Mesenchymal stem cell (in vitro differentiated cells and primary cell): ENCODE measurements at regions not wholly inside any gene's neighbourhood (a gene's known extent, or its start where the extent isn't known, plus 50 kb on each side); places are given as distances from the start of the nearest gene placed in this dataset.
A peak's percentile ranks its signal among the peaks of the same experiment; 100 is the strongest.

ENCODE experiments used
- DNase-seq: peaks from one replicate; pipeline ENCODE4 v3.0.0-alpha.2; 2013
- H2AFZ ChIP-seq: one replicate; pipeline ENCODE4 v1.6.1; 2013; ENCODE audit warnings: low read depth, mild to moderate bottlenecking, control low read depth, inconsistent platforms, low read length, moderate library complexity
- H2AK5ac ChIP-seq: 2 replicates; pipeline ENCODE4 v1.6.1; 2013; ENCODE audit warnings: low read length, moderate library complexity, mild to moderate bottlenecking, inconsistent platforms; ENCODE audit not compliant: severe bottlenecking
- H2BK120ac ChIP-seq: one replicate; pipeline ENCODE4 v1.6.1; 2013; ENCODE audit warnings: low read depth, mild to moderate bottlenecking, inconsistent platforms, low read length, moderate library complexity
- H2BK12ac ChIP-seq, 2 experiments: one replicate each; pipeline ENCODE4 v1.6.1; 2013; ENCODE audit warnings: inconsistent platforms in 2 of 2, low read length in 2 of 2, mild to moderate bottlenecking in 2 of 2, moderate library complexity in 2 of 2, control low read depth in 1 of 2
- H2BK15ac ChIP-seq: one replicate; pipeline ENCODE4 v1.6.1; 2013; ENCODE audit warnings: mild to moderate bottlenecking, low read depth, inconsistent platforms; ENCODE audit not compliant: poor library complexity, severe bottlenecking
- H2BK5ac ChIP-seq: 2 replicates; pipeline ENCODE4 v1.6.1; 2013; ENCODE audit warnings: low read depth, mild to moderate bottlenecking, low read length, control low read depth, inconsistent platforms; ENCODE audit not compliant: poor library complexity, severe bottlenecking
- H3K14ac ChIP-seq, 2 experiments: one replicate each; pipeline ENCODE4 v1.6.1; 2013; ENCODE audit warnings: inconsistent platforms in 2 of 2, low read length in 2 of 2, control low read depth in 1 of 2, mild to moderate bottlenecking in 1 of 2, moderate library complexity in 1 of 2
- H3K18ac ChIP-seq, 2 experiments: one replicate each; pipeline ENCODE4 v1.6.1; 2013; ENCODE audit warnings: inconsistent platforms in 2 of 2, low read length in 2 of 2, control low read depth in 1 of 2, low read depth in 1 of 2, mild to moderate bottlenecking in 1 of 2
- H3K23ac ChIP-seq, 2 experiments: one replicate each; pipeline ENCODE4 v1.6.1; 2013; ENCODE audit warnings: inconsistent platforms in 2 of 2, low read length in 2 of 2, mild to moderate bottlenecking in 2 of 2, moderate library complexity in 2 of 2, control low read depth in 1 of 2
- H3K27ac ChIP-seq: 2 replicates; pipeline ENCODE4 v1.5.1; 2013; ENCODE audit warnings: mild to moderate bottlenecking, moderate library complexity, low read length, control low read depth, inconsistent platforms; ENCODE audit not compliant: poor library complexity, severe bottlenecking
- H3K27me3 ChIP-seq, 2 experiments: 2 replicates each; pipeline versions ENCODE4 v1.6.1 to v1.7.0; 2013; ENCODE audit warnings: low read length in 2 of 2, mild to moderate bottlenecking in 2 of 2, moderate library complexity in 2 of 2, control low read depth in 1 of 2, inconsistent platforms in 1 of 2; ENCODE audit not compliant: control insufficient read depth in 1 of 2, insufficient read depth in 1 of 2
- H3K36me3 ChIP-seq, 2 experiments: 2 replicates each; pipeline versions ENCODE4 v1.6.1 to v1.7.0; 2013; ENCODE audit warnings: low read length in 2 of 2, control low read depth in 1 of 2, inconsistent platforms in 1 of 2, low read depth in 1 of 2, mild to moderate bottlenecking in 1 of 2; ENCODE audit not compliant: insufficient read depth in 2 of 2, control insufficient read depth in 1 of 2
- H3K4ac ChIP-seq, 2 experiments: one replicate each; pipeline ENCODE4 v1.6.1; 2013; ENCODE audit warnings: inconsistent platforms in 2 of 2, low read length in 2 of 2, mild to moderate bottlenecking in 2 of 2, moderate library complexity in 2 of 2, control low read depth in 1 of 2, low read depth in 1 of 2
- H3K4me1 ChIP-seq: 2 replicates; pipeline ENCODE4 v1.6.1; 2013; ENCODE audit warnings: low read depth, low read length, control low read depth; ENCODE audit not compliant: control insufficient read depth, insufficient read depth
- H3K4me2 ChIP-seq: 2 replicates; pipeline ENCODE4 v1.6.1; 2013; ENCODE audit warnings: low read length, mild to moderate bottlenecking, inconsistent platforms; ENCODE audit not compliant: poor library complexity, severe bottlenecking
- H3K4me3 ChIP-seq, 2 experiments: 2 replicates each; pipeline versions ENCODE4 v1.5.1 to v1.7.0; 2013; ENCODE audit warnings: low read length in 2 of 2, mild to moderate bottlenecking in 2 of 2, control low read depth in 1 of 2, low read depth in 1 of 2; ENCODE audit not compliant: insufficient read depth in 1 of 2
- H3K79me1 ChIP-seq: replicated peaks from 2 replicates; pipeline ENCODE4 v1.6.1; 2013; ENCODE audit warnings: mild to moderate bottlenecking, control low read depth, low read length, inconsistent platforms; ENCODE audit not compliant: poor library complexity, severe bottlenecking
- H3K9ac ChIP-seq: 2 replicates; pipeline ENCODE4 v1.7.0; 2013; ENCODE audit warnings: mild to moderate bottlenecking, low read length, moderate library complexity
- H3K9me3 ChIP-seq: 2 replicates; pipeline ENCODE4 v1.7.0; 2013; ENCODE audit warnings: mild to moderate bottlenecking, low read length; ENCODE audit not compliant: control insufficient read depth
- H4K8ac ChIP-seq: one replicate; pipeline ENCODE4 v1.6.1; 2013; ENCODE audit warnings: inconsistent platforms, mild to moderate bottlenecking, low read length, moderate library complexity
- H4K91ac ChIP-seq: one replicate; pipeline ENCODE4 v1.6.1; 2013; ENCODE audit warnings: mild to moderate bottlenecking, low read length, inconsistent platforms
- WGBS: methylation state at CpG from one replicate; pipeline ENCODE4 v1.1.7; 2013; ENCODE audit warnings: mixed read lengths; 5-methylcytosine and 5-hydroxymethylcytosine counted together

DNA sequence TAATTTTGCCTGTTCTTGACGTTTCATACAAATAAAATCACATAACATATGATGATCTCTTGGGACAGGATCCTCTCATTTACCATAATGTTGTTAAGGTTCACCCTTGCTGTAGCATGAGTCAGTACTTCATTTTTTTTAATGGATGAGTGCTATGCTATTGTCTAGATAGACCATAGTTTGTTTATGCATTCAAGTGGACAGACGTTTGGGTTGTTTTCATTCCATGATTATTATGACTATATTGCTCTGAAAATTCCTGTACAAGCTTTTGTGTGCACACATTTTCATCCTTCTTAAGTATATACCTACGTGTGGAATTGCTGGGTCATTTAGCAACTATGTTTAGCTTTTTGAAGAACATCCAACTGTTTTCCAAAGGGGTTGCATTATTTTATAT lies 325.6 kb upstream of the TMEM132C start:
- H3K79me1 ChIP-seq: no peaks in the 10 kb centered on the region
- no peak overlapping the region for H3K9ac ChIP-seq
- no peak overlapping the region for H4K8ac ChIP-seq
- H3K27ac ChIP-seq: no peak overlapping the region
- no peak overlapping the region for H3K4ac ChIP-seq
- no CpG with 5 or more reads among the region's 3 CpGs for WGBS
- no peak overlapping the region for H3K4me3 ChIP-seq
- H3K23ac ChIP-seq: no peak overlapping the region
- no peaks in the 10 kb centered on the region for H3K36me3 ChIP-seq
- H2AK5ac ChIP-seq: no peak overlapping the region
- no peak overlapping the region for H3K14ac ChIP-seq
- peaks cover 0 to 11% of the 10 kb centered on the region in 2 experiments for H3K27me3 ChIP-seq
- no peak overlapping the region for H2BK12ac ChIP-seq
- H2BK5ac ChIP-seq: no peak overlapping the region
- H3K4me1 ChIP-seq: no peaks in the 10 kb centered on the region
- no peak overlapping the region for H2BK15ac ChIP-seq
- H3K9me3 ChIP-seq: no peaks in the 10 kb centered on the region
- H2BK120ac ChIP-seq: no peak overlapping the region
- H4K91ac ChIP-seq: no peak overlapping the region
- H2AFZ ChIP-seq: no peak overlapping the region
- DNase-seq: no peak
- no peak overlapping the region for H3K18ac ChIP-seq
- H3K4me2 ChIP-seq: no peak overlapping the region

DNA sequence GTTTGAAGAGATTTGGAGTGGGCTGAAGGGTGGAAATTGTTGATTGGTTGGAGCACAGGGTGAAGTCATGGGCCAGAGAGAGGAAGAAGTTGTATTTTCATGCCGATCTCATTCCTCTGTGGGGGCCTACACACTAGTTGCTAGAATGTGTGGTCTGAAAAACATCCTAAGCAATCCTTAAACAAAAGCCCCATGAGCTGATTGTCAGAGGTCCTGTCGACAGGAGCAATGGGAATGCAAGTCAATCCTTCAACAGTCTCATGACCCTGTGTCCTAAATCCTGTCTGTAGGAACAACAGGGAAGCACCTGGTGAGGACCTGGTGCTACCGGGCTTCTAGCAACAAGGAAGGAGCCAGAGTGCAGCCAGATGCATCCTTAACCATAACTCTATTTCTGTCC lies 324.0 kb upstream of the TMEM132C start:
- Histone ChIP-seq H3K27me3 (peaks cover 0 to 11% of the 10 kb centered on the region in 2 experiments), H4K8ac (no peak overlapping the region)

DNA sequence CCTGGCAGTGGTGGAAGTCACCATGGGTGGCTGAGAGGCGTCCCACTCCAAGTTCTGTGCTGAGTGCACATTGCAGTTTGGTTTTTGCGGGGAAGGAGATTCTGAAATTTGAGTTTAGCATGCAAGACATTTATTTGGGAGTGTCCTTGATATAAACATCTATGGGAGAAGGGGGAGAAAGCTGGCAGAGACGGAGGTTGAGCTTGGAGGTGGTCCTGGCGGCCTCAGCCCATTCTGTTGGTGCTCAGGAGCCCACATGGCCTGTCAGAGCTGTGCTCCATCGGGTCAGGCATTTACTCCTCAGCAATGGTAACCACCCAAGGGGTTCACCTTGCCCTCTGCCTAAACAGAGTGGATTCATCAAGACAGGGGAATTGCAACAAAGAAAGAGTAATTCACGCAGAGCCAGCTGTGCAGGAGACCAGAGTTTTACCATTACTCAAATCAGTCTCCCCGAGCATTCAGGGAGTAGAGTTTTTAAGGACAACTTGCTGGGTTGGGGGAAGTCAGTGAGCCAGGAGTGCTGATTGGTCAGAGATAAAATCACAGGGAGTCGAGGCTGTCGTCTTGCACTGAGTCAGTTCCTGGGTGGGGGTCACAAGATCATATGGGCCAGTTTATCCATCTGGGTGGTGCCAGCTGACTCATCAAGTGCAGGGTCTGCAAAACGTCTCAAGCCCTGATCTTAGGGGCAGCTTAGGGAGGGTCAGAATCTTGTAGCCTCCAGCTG lies 323.3 kb upstream of the TMEM132C start:
- WGBS: 46% methylated on average over 10 of the region's 10 CpGs
- Histone ChIP-seq H3K4me3 (no peak overlapping the region), H3K27me3 (peaks cover 0 to 11% of the 10 kb centered on the region in 2 experiments), H2BK120ac (no peak overlapping the region), H3K4me1 (no peaks in the 10 kb centered on the region), H3K36me3 (no peaks in the 10 kb centered on the region), H3K14ac (no peak overlapping the region), H3K4ac (no peak overlapping the region), H3K18ac (no peak overlapping the region), H4K91ac (no peak overlapping the region), H3K27ac (no peak overlapping the region), H3K79me1 (no peaks in the 10 kb centered on the region), H3K9me3 (no peaks in the 10 kb centered on the region), H4K8ac (no peak overlapping the region), H3K23ac (no peak overlapping the region), H2BK15ac (no peak overlapping the region), H2AFZ (no peak overlapping the region), H3K9ac (no peak overlapping the region), H3K4me2 (no peak overlapping the region), H2BK5ac (no peak overlapping the region), H2AK5ac (no peak overlapping the region), H2BK12ac (no peak overlapping the region)
- DNase-seq: peak; percentile 7

More for the DNA sequence above, 324.0 kb upstream of the TMEM132C start:
- H3K23ac ChIP-seq: no peak overlapping the region
- no peak overlapping the region for H2BK12ac ChIP-seq
- H3K4ac ChIP-seq: no peak overlapping the region
- no peak overlapping the region for H3K4me3 ChIP-seq
- H2BK120ac ChIP-seq: no peak overlapping the region
- H3K9me3 ChIP-seq: no peaks in the 10 kb centered on the region
- H3K9ac ChIP-seq: no peak overlapping the region
- no peak overlapping the region for H2BK5ac ChIP-seq
- no peak for DNase-seq
- H3K4me1 ChIP-seq: no peaks in the 10 kb centered on the region
- no peaks in the 10 kb centered on the region for H3K36me3 ChIP-seq
- H3K79me1 ChIP-seq: no peaks in the 10 kb centered on the region
- no peak overlapping the region for H2BK15ac ChIP-seq
- H2AFZ ChIP-seq: no peak overlapping the region
- H3K14ac ChIP-seq: no peak overlapping the region
- no peak overlapping the region for H4K91ac ChIP-seq
- H3K18ac ChIP-seq: no peak overlapping the region
- H3K4me2 ChIP-seq: no peak overlapping the region
- no peak overlapping the region for H2AK5ac ChIP-seq
- no peak overlapping the region for H3K27ac ChIP-seq
- WGBS: 71% methylated on average over 3 of the region's 3 CpGs

DNA sequence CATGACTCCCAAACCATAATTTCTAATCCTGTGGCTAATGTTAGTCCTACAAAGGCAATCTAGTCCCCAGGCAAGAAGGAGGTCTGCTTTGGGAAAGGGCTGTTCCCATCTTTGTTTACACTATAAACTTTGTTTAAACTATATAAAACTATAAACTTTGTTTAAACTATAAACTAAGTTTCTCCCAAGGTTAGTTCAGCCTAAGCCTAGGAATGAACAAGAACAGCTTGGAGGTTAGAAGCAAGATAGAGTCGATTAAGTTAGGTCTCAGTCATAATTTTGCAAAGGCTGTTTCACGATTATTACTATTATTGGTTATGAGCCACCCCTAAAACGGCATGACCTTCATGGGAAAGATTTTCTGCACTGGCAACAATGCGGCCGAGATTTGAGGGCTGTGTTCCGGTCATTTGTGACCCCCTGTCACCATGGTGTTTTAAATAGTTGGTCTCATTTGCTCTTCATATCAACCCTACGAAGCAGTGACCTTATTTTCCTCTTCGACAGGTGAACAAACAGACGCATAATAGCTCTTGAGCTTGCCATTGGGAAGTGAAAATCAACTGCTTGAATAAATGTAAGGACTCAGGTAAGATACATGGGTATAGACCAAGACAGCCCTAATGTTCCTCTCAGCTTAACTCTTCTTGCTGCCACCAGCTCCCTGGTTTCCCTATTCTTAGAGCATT lies 322.6 kb upstream of the TMEM132C start:
- WGBS: 87% methylated on average over 8 of the region's 9 CpGs
- no peak overlapping the region for H3K4ac ChIP-seq
- H2BK5ac ChIP-seq: no peak overlapping the region
- no peak overlapping the region for H3K14ac ChIP-seq
- no peak overlapping the region for H3K27ac ChIP-seq
- DNase-seq: no peak
- H3K36me3 ChIP-seq: no peaks in the 10 kb centered on the region
- H3K9ac ChIP-seq: no peak overlapping the region
- H2AFZ ChIP-seq: no peak overlapping the region
- no peak overlapping the region for H3K4me3 ChIP-seq
- H2BK12ac ChIP-seq: no peak overlapping the region
- H2BK15ac ChIP-seq: no peak overlapping the region
- no peak overlapping the region for H4K91ac ChIP-seq
- no peaks in the 10 kb centered on the region for H3K4me1 ChIP-seq
- no peak overlapping the region for H2AK5ac ChIP-seq
- no peak overlapping the region for H4K8ac ChIP-seq
- no peaks in the 10 kb centered on the region for H3K9me3 ChIP-seq
- no peak overlapping the region for H3K4me2 ChIP-seq
- H3K79me1 ChIP-seq: no peaks in the 10 kb centered on the region
- no peak overlapping the region for H2BK120ac ChIP-seq
- H3K18ac ChIP-seq: no peak overlapping the region
- H3K27me3 ChIP-seq: peaks cover 0 to 6% of the 10 kb centered on the region in 2 experiments
- no peak overlapping the region for H3K23ac ChIP-seq
